ENCODE measurements at regions not wholly inside any gene's neighbourhood (a gene's known extent, or its start where the extent isn't known, plus 50 kb on each side); places are given as distances from the start of the nearest gene placed in this dataset.
"Not testable (repeated sequence)": the region's sequence is repeated elsewhere in the genome, so short reads cannot be mapped to it uniquely, and the experiment has no call there.

DNA sequence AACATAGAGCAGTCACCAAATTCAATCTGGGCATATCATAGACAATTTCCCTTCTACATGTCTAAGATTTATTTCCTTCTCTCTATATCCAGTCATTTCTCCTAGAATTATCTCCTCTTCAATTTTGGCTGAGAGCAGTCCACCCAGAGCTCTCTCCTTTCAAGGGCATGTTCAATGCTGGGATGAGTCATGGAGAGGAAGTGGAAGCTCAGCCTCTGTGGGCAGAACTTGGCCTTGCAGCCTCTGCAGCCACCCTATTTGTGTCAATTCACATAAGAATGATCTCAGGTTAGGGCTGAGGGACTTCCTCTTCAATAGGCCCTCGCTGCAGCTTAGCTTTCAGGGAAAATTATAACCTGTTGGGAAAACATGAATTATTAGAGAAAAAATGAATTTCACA lies 560.8 kb downstream of the POM121L12 start:
- DNase-seq: no peak

DNA sequence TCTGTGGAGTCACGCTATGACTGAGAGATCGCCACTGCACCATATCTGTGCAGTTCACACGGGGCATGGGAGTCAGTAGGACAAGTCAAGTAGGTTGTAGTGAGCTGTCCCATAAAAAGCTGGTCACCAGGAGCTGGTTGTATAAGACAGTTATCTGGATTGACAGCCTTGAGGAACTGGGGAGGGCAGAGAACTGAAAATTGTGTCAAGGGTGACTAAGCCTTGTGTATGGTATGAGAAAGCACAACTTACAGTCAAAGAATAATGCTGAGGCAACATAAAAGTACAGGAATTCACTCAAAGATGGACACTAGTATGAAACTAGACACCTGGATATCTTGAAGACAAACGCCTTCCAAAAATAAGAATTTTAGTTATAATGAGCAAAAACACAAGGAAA lies 564.9 kb downstream of the POM121L12 start:
- no peak for DNase-seq

DNA sequence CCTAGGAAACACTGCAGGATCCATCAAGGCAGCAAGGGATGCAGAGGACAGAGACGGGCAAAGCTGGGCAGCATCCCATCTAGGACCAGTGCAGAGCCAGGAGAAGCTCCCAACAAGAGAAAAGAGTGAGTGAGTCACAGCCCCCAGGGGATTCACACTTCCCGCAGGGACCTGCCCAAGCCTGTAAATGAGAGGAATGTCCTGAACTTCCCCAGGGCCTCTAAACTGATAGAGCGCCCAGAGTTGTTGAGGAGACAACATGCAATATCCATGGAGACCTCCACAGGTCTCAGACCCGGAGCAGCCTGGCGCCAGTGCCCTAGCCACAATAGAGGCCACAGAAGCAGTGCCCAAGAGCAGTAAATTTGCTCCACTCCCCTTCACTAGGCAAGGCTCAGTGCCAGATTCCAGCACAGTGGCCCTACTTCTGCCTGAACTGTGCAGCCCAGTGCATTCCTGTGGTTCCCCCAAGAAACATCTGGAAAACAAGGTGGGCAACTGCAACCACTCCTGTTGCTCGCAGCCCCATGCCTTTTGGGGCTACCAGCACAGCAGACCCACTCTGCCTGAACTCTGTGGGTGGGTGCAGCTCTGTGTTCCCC lies 567.5 kb downstream of the POM121L12 start:
- no peak for DNase-seq

DNA sequence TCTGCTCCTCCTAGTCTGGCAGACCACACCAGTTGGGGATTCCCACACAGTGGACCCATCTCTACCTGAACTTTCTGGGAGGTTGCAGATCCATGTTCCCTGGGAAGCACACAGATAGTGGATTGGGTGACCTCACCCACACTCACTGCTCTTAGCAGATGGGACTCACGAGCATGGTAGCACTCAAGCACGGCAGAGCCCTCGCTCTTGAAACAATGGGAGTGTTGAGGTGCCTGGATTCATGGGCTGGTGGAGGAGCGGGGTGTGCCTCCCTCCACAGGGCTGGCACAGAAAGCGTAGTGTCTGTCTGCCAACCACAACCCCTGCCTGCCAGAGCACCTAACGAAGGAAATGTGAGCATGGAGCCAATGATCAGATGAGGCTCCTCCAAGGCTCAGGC lies 568.0 kb downstream of the POM121L12 start:
- no peak for DNase-seq

DNA sequence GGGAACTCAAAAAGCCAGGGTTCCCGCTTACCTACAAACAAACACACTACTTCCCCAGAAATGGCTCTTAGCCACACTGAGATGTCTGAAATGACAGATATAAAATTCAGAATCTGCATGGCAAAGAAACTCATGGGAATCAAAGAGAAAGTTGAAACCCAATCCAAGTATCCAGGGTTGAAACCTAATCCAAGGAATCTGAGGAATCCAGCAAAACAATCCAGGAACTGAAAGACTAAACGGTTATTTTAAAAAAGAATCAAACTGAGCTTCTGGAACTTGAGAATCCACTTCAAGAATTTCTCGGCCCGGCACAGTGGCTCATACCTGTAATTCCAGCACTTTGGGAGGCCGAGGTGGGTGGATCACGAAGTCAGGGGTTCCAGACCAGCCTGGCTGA lies 568.8 kb downstream of the POM121L12 start:
- no peak for DNase-seq

DNA sequence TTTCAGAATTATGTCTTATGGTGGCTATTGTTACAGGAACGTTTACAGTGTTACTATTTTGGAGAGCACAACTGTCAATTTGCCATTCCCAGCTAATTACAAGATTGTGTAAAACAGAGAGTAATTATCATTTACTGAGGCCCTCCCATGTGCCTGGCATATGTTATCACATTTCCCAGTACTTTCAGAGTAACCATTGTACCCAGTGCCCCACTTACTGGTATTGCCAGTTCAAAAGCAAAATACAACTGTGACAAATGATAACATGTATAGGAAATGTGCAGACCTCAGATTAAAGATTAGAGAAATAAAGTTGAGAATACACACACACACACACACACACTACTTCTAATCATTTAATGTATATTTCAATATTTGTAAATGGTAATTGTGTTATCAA lies 572.5 kb downstream of the POM121L12 start:
- no peak for DNase-seq

DNA sequence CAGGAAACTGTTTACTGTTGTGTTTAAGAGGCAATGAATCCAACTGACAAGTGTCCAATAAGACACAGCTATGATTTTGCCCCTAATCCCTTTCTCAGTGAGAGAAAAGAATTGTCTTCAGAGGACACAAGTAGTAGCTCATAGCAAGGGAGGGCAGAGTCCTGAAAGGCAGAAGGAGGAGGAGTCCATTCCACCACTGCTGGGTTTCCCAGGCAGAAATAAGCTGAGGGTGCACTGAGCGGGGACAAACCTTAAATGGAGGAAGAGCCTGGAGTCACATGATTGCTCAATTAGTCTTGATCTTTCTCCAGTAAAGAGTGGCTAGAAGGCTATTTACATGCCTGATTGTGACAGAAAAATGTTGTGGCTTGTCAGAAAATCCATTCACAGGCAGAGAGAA lies 573.8 kb downstream of the POM121L12 start:
- no peak for DNase-seq

DNA sequence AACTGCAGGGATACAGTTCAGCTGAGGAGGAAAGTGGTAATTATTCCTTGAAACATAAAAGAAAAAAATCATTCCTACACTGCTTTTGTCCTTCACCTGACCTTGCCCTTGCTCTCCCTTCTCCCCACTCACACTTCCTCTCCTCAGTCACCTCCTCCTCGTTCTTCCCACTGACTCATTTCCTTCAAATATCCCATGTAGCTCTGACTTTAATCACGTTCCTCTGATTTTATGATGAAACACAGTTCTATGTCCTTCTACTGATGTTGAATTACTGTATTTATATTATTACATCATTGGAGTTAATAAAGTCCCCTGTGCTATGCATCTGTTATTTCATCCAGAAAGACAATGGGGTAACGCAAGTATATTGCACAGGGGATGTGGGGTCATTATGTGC lies 575.6 kb downstream of the POM121L12 start:
- DNase-seq: no peak

DNA sequence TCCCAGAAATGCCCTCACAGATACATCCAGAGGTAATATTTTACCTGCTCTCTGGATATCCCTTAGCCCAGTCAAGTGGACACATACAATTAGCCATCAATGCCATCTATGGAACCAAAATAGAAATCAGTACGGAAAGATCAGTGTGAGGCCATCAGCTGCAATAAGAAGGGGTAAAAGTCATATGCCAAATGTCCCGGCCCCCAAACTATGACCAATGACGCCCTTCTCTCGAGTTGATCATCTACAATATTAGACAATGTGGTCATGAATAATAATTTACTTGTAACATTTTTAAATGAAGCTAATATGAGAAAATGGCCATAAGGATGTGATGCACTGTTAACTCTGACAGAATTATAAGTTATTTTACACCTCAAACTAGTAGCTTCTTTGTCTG lies 588.9 kb downstream of the POM121L12 start:
- no peak for DNase-seq

DNA sequence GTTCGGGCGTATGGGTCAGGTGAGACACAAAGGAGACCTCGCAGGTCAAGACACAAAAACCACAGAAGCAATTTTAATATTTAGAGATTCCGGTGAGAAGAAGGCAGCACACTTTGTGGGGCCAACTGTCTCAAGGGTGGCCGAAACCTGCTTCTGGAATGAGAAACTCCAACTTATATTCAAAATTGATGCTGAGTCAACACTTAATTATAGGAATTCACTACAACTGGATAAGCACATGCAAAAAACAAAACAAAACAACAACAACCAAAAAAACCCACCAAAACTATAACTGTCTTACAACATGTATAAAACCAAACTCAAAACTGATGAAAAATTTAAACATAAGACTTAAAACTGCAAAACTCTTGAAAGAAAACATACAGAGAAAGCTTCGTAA lies 593.3 kb downstream of the POM121L12 start:
- no peak for DNase-seq

DNA sequence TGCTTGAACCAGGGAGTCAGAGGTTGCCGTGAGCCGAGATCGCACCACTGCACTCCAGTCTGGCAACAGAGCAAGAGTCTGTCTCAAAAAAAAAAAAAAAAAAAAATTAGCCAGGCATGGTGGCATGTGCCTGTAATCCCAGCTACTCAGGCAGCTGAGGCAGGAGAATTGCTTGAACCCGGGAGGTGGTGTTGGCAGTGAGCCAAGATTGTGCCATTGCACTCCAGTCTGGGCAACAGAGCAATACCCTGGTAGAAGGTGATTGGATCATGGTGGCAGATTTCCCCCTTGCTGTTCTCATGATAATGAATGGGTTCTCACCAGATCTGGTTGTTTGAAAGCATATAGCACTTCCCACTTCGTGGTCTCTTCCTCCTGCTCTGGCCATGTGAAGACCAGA lies 599.8 kb downstream of the POM121L12 start:
- DNase-seq: not testable (repeated sequence)

DNA sequence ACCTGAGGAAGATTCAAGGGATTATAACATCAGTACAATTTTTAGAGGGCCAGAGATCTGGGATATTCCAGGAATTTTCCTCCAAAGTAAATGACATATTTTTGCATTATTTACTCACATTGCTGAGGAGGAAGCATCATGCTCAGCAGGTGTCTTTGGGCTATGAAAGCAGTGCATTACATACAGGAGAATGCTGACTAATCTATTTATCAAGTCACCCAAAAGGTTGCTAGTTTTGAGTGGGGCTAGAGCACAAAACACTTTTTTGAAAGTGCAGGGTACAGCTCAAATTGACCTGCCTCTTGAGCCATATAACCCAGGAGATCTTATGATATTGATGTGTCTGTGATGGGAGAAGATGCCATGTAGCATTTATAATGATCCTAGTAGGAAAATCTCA lies 603.1 kb downstream of the POM121L12 start:
- DNase-seq: no peak

DNA sequence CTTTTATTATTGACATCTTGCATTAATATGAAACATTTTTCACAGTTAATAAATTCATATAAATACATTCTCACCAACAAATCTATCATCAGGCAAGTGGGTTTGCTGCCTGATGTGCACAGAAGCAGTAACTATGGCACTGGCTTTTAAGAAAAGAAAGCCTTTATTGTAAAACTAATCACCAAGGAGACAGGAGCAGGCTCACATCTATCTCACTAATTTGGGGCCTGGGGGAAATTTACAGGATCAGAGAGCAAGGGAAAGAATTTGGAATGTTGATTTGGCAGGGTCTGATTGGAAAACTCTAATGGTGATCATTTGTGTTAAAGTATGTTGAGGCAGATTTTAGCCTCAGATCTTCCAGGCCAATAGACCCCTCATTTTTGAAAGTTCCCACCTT lies 605.7 kb downstream of the POM121L12 start:
- no peak for DNase-seq

DNA sequence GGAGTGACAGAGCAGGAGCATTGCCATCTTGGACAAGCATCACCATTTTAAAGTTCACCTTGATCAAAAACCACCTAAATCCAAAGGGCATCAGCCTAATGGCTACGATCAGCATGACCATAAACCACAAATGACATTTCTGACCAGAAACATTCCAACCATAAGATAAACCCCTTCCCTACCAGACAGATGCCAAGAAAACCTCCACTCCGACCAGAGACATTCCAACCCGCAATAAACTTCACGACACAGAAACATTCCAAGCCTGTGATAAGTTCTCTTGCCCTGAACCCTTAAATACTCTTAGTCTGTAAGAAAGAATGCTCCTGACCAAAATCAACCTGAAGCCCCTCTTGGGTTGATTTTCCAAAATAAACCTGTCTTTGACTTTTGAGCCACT lies 606.9 kb downstream of the POM121L12 start:
- no peak for DNase-seq

DNA sequence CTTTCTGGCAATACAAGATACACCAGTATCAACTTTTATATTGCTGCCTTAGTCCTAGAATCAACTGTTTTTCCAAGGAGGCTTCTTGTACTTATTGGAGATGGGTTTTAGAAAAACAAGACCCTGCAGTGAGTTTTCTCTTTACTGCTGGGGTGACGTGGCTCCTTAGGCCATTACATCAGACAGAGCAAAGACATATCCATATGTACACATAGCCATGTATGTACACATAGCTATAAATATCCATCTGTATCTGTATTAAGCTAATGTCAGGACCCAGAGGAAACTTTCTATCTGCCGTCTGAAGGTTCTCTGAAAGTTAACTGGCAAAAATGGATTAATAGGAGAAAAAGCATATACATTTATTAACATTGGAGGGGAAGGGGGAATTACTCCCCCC lies 607.4 kb downstream of the POM121L12 start:
- no peak for DNase-seq

DNA sequence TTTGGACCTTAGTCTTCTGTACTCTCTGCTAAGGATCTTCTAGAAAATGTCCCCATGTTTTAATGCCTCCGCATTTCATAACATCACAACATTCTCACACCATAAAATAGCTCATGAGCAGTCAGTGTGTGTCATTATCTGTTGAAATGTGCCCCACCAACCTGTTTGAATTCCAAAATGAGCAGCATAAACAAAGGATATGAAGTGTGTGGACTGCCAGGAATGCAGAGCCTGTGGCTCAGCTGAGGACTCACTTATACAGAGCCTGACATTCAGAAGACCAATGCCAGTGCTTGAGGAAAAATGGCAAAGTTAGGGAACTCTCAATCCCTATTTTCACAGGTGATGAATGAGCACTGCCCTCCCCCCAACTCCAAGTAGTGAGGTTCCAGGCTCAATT lies 621.4 kb downstream of the POM121L12 start:
- no peak for DNase-seq

DNA sequence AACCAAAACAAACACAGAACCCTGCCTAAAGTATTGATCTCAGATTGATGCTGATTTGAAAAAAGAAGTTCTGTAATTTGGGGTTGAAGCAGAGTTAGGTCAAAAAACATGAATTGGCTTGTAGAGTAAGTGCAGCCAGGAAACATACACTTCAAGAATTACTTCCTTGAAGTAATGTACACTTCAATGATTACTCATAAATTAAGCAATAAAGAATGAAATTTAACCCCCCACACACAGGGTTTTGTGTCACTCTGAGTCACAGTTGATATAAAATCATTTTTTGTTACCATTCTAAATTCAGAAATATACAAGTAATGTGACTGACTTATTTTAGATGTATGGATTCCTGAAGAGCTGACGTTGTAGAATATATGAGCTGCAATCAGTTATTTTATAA lies 622.2 kb downstream of the POM121L12 start:
- no peak for DNase-seq

DNA sequence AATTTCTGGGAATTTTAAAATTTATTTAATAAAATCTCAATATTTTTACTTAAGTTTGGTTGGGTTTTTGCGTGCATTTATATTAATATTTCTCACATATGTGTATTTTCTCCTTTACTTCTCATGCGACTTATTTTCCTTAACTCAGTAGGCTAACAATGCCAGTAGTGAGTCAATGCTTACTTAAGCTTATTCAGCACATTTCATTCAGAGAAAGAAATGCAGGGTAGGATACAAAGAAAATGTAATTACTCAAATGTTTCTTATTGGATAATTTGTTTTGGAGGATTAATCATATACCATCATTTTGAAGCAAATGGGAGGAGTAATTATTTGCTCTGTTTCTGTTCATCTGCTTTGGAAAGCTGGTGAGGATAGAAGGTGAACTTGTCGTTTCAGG lies 623.5 kb downstream of the POM121L12 start:
- no peak for DNase-seq

DNA sequence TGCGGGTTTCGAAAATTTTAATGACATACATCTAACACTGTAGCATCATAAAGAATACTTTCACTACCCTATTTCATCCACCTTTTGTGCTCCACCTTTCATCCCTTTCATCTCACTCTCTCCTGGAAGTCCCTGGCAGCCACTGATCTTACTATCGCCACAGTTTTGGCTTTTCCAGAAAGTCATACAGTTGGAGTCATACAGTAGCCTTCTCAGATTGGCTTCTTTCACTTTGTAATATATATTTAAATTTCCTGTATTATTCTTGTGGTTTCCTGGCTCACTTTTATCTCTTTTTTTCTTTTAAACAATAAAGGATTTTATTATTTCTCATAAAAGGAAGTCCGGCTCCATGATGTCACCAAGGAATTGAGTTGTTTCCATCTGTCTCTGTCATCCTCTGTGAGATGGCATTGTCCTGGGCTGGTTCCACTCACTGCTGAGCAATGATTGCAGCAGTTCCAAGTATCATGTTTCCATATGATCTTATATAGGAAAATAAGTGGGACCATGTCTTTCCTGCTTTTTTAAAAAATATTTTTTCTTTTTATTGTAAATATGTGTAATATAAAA lies 626.3 kb downstream of the POM121L12 start:
- no peak for DNase-seq

DNA sequence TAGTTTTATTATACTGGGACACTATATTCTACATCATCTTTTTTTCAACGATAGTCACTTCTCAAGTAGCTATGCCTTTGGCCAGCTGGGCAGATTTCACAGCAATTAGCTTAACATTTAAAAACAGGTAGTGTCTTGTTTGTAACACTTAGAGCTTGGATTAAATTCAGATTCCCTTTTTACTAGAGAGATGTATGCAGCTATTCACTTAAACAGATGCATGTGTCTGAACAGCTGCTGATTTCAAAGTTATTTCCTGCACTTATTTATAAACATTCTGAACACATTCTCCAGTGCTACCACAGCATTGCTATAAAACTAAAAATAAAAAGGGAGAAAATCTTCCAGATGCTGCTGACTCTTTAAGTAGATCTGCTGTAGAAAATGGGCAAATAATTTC lies 637.2 kb downstream of the POM121L12 start:
- DNase-seq: no peak

DNA sequence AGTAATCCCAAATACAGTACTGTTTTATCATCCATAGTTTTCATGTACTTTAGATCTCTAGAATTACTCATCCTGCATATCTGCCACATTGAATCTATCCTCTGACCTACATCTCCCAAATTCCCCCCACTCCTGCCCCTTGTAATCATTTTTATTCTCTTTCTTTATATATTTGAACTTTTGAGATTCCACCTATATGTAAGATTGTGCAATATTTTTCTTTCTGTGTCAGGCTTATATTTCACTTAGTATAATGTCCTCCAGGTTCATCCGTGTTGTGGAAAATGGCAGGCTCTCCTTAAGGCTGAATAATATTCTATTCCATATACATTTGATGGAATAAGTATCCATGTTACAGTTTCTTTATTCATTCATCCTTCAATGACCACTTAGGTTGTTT lies 640.4 kb downstream of the POM121L12 start:
- DNase-seq: no peak

DNA sequence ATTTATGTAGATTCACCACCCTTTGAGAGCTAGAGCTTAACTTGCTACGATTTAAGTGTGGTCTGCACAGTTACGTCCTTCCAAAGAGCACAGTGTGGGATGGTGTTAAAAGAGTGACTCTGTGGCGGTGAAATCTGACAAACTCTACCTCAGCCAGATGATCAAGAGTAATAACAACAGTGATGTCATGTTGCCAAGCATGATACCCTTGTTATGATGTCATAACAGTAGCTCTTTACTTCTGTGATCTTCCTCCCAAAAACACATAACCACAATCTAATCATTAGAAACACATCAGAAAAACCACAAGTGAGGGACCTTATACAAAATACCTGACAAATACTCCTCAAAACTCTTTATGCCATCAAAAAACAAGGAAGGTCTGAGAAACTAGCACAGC lies 649.3 kb downstream of the POM121L12 start:
- DNase-seq: no peak

DNA sequence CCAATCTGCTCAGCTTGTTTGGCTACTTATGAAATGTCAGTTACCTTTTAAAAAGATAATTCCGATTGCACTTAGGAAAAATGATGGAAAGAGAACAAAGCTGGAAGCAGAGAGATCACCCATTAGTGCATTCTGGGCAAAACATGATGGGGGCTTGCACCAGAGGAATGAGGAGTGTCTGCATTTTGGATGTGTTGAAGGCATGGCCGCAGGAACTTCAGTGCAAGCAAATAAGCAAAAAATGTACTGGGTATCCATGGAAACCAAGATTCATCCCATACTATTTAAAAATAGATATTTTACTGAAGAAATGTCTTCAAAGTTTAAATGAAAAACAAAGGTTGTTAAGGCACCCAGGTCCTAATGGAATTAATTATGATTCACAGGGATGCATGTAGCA lies 655.0 kb downstream of the POM121L12 start:
- no peak for DNase-seq

DNA sequence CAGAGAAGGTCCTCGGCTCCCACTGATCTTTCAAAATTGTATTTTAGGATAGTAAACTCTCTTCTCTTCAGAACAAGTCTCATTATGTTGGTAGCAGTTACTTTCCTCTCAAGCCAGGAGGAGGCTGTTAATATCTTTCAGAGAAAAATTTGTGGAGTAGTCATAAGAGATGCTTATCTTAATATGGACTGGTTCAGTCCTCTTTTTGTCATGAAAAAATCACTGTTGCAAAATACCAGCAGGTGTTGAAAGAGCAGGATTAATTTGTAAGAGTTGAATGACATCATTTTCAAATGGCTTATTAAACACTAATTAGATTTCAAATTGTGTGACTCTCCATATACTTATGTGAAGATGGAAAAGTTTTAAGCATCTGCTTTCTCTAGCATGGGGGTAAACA lies 662.5 kb downstream of the POM121L12 start:
- DNase-seq: no peak

DNA sequence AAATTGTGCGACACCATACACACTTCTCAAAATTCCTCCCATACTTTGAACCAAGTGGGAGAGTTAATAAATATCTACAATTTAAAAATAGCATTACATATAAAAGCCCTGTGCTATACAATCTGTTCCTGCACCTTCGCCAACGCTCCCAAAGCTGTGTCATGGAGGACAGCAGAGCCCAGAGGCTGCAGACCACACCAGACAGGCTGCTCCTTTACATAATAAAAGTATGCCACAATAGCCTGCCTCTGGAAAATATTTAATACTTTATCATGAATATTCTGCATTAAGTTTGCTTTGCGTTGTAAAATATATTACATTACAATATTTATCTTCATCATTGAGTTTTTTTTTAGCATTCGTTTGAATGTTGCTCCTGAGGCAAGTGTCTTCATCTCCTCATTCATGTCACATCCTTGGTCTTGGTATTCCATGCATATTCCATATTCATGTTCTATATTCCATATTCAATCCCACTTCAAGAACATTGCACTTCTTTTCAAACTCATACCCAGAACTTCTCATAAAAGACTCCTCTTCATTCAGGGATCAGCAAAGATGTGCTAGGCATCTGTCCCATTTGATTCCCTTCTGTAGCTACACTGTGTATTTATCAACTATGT lies 663.9 kb downstream of the POM121L12 start:
- no peak for DNase-seq

Measured in DMS79 (cell line).